GM12865 (cell line): ENCODE measurements at regions not wholly inside any gene's neighbourhood (a gene's known extent, or its start where the extent isn't known, plus 50 kb on each side); places are given as distances from the start of the nearest gene placed in this dataset.

Experiments
- DNase-seq: peaks from one replicate; pipeline ENCODE4 v3.0.0; 2010; ENCODE audit warnings: low read depth
- H3K4me3 ChIP-seq: 2 replicates; pipeline ENCODE4 v1.5.1; 2011; ENCODE audit warnings: mild to moderate bottlenecking, low read depth, low read length, control low read depth
- CTCF ChIP-seq: IDR thresholded peaks from 2 replicates; pipeline ENCODE4 v1.5.1; 2011; ENCODE audit warnings: low read length, control low read depth, low read depth, inconsistent platforms; ENCODE audit not compliant: insufficient read depth; ENCODE audit errors: missing control alignments

DNA sequence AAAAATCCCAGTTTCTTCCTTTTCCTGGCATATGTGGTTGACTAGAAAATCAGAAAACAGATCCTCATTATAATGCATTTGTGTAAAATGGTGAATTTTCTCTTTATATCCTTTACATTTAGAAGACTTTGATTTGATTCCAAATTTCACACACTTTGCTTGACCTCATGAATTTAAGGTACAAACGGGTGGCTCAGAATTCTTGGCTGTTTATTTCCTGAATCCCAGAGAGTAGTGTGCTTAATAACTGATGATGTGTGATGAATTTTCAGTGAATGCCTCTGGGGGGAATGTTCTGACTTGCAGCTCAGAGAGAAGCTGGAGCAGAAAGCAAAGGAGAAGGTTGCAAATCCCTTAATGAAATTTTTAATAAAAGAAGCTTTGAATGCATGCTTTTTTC is 126.8 kb downstream of the SPATA31D1 start:
- no peak for DNase-seq
- H3K4me3 ChIP-seq = no peak overlapping the region
- TF ChIP-seq CTCF = no peak

DNA sequence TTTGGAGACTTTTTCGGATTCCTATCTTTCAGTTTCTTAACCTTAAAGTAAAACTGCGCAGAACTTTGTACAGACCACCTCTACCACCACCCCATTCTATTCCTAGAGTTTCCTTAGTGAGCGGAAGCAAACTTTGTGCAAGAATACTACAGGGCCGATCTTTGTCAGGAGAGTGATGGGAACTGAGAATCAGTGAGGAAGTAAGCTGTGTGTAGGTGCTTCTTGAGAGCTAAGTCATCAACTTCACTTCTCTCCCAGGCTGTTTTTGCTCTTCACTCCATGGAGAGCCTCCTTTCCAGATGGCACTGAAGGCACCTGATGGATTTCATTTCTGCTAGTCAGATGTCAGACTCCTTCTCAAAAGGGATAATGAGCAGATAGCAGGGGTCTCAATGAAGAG is 127.3 kb downstream of the SPATA31D1 start:
- no peak for TF ChIP-seq CTCF
- DNase-seq = no peak
- H3K4me3 ChIP-seq = no peak overlapping the region

DNA sequence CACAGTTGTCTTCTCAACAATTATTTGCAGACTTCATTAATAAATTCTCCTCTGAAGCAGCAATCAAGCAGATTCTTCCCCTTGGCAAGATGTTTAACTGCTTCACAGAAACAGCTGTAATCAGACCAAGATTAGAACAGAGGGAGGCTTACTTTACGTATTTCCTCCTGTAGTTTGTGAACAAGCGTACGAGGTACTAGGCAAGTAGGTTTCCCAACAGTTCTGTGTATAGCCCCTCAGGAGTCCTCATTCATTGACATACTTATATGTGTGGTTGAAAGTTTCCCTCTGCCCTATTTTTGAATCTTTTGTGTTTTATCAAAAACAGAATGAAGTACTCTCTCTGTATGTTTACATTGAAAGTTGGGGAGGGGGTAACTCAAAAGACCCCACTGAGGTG is 128.0 kb downstream of the SPATA31D1 start:
- DNase-seq = no peak
- no peak overlapping the region for H3K4me3 ChIP-seq
- TF ChIP-seq CTCF = no peak

- no peak overlapping the region for H3K4me3 ChIP-seq
- DNase-seq = no peak
- TF ChIP-seq CTCF = no peak
Observed at GRCh38 chr9:82117026-82117811, 128.6 kb downstream of the SPATA31D1 start.

DNA sequence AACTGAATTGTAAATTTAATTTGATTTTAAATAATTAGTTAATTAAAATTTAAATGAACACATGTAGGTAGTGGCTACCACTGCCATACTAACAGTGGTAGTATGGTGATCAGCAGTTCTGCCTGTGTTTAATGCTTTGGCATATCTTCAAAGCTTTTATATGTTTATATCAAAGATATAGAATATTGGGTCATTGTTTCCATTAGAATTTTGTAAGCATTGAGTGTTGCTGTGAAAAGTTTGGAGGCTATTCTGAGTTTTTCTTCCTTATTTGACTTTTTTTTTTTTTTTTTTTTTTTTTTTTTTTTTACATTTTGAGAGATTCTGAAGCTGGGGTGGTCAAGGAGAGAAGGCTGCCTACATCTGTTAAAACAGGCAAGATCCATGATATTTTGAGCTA is 134.2 kb downstream of the SPATA31D1 start:
- TF ChIP-seq CTCF = no peak
- no peak for DNase-seq

GRCh38 chr9:82124090-82124489 is 135.5 kb downstream of the SPATA31D1 start:
- no peak for TF ChIP-seq CTCF
- DNase-seq = no peak
- no peak overlapping the region for H3K4me3 ChIP-seq

More for the DNA sequence above, 134.2 kb downstream of the SPATA31D1 start:
- no peak overlapping the region for H3K4me3 ChIP-seq

- DNase-seq = no peak
- H3K4me3 ChIP-seq = no peak overlapping the region
- no peak for TF ChIP-seq CTCF
Observed at GRCh38 chr9:82126256-82126655, 137.7 kb downstream of the SPATA31D1 start.
